ENCODE measurements at regions not wholly inside any gene's neighbourhood (a gene's known extent, or its start where the extent isn't known, plus 50 kb on each side); places are given as distances from the start of the nearest gene placed in this dataset.

DNA sequence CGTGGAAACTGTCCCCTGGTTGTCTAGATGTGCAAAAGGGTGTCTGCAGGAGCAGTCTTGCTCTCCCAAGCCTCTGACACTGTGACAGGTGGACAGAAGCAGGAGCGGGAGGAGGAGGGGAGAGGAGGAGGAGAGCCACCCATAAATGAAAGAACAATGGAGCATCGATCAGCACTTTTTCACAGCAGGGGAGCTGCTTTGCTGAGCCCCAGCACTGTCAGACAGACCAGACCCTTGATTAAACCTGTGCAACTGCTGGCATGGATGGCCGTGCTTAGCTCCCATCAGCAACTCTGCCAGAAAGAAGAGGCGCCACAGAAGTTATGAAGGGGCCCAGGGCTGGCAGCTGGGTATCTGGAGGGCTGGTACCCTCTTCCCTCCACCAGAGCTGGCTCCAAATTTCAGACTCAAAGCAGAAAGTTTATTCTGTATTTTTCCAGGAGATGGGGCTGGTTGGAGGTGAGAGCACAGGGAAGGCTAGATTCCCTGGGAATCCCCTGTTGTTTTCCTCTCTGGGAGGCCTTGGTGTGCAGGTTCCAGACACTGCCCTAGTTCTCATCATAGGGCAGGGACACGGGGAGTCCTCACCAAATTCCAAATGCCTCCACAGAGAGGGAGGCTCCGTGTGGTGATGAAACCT lies 1192.2 kb downstream of the UQCRFS1 start:
- TF ChIP-seq, protein P1, sequence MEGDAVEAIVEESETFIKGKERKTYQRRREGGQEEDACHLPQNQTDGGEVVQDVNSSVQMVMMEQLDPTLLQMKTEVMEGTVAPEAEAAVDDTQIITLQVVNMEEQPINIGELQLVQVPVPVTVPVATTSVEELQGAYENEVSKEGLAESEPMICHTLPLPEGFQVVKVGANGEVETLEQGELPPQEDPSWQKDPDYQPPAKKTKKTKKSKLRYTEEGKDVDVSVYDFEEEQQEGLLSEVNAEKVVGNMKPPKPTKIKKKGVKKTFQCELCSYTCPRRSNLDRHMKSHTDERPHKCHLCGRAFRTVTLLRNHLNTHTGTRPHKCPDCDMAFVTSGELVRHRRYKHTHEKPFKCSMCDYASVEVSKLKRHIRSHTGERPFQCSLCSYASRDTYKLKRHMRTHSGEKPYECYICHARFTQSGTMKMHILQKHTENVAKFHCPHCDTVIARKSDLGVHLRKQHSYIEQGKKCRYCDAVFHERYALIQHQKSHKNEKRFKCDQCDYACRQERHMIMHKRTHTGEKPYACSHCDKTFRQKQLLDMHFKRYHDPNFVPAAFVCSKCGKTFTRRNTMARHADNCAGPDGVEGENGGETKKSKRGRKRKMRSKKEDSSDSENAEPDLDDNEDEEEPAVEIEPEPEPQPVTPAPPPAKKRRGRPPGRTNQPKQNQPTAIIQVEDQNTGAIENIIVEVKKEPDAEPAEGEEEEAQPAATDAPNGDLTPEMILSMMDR (IDR thresholded peaks at IDR 0.05): no peak
- no peak for TF ChIP-seq POLR2A (IDR thresholded peaks at IDR 0.05)

Measured in heart left ventricle (tissue), 13 donors.